ENCODE measurements at regions not wholly inside any gene's neighbourhood (a gene's known extent, or its start where the extent isn't known, plus 50 kb on each side); places are given as distances from the start of the nearest gene placed in this dataset.

DNA sequence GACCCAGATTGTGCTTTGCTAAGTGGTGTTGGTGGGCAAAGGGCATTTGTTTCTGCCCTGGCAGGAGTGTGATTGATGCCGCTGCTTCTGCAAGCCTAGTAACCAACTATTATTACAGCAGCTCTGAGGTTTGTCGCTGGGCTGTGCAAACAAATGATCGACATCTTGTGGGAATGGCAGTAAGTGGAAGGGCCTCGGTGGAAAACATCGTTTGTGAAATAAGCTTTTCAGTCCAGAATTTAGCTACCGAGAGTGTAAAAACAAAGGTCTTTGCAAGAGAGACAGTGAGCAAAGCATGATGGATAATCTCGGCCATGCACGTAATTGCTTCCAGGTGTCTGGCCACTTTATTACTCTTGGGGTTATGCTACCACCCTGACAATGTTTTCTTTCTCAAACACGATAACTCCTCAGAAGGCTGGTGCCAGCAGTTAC, 397.7 kb upstream of the PRICKLE1 start:
- POLR2A ChIA-PET: no interaction called here
- CTCF ChIA-PET: interaction anchor here (0.7 kb wide), 1 partner anchor 18 kb away, joined by 3 read pairs; no protein-coding TSS in a partner anchor
- H3K27ac ChIP-seq (ENCODE audit: extremely low read depth, low read depth, low read length): peak overlapping the region; percentile 55
- TF ChIP-seq ZNF112 (tag by site-specific recombination; IDR thresholded peaks at IDR 0.05) (no peak), HOXC10 (CRISPR knock-in tag; IDR thresholded peaks at IDR 0.05) (no peak), ZNF423 (tag by site-specific recombination; IDR thresholded peaks at IDR 0.05) (no peak), ZNF571 (tag by site-specific recombination; IDR thresholded peaks at IDR 0.05) (no peak), ZNF324 (tag by site-specific recombination; IDR thresholded peaks at IDR 0.05) (no peak), KLF16 (tag by site-specific recombination; IDR thresholded peaks at IDR 0.05) (no peak), ZNF629 (tag by site-specific recombination; IDR thresholded peaks at IDR 0.05) (no peak), ZNF560 (tag by site-specific recombination; IDR thresholded peaks at IDR 0.05; ENCODE audit: borderline replicate concordance) (no peak), ZNF138 (tag by site-specific recombination; IDR thresholded peaks at IDR 0.05; ENCODE audit: borderline replicate concordance) (no peak), ZNF433 (tag by site-specific recombination; IDR thresholded peaks at IDR 0.05; ENCODE audit: low read depth) (no peak), ZNF146 (tag by site-specific recombination; IDR thresholded peaks at IDR 0.05) (no peak), ZBTB20 (tag by site-specific recombination; IDR thresholded peaks at IDR 0.05) (no peak), REPIN1 (tag by site-specific recombination; IDR thresholded peaks at IDR 0.05; ENCODE audit: low read depth) (no peak), GLIS1 (tag by site-specific recombination; IDR thresholded peaks at IDR 0.05) (0 out of 2 replicates have a peak, but pooled peaks have one; percentile 36), ZNF391 (tag by site-specific recombination; IDR thresholded peaks at IDR 0.05; ENCODE audit: borderline replicate concordance, low read depth) (no peak), ZNF114 (tag by site-specific recombination; IDR thresholded peaks at IDR 0.05) (no peak), ZNF341 (tag by site-specific recombination; IDR thresholded peaks at IDR 0.05; ENCODE audit: low read depth) (peak; percentile 53), ZNF214 (tag by site-specific recombination; IDR thresholded peaks at IDR 0.05; ENCODE audit: borderline replicate concordance) (no peak), ZNF610 (tag by site-specific recombination; IDR thresholded peaks at IDR 0.05; ENCODE audit: borderline replicate concordance) (no peak), OSR2 (tag by site-specific recombination; IDR thresholded peaks at IDR 0.05) (peak; percentile 78), KLF1 (tag by site-specific recombination; IDR thresholded peaks at IDR 0.05) (no peak), ZNF169 (tag by site-specific recombination; IDR thresholded peaks at IDR 0.05) (no peak), ZNF184 (tag by site-specific recombination; IDR thresholded peaks at IDR 0.05) (no peak)
- TF ChIP-seq, protein P1, sequence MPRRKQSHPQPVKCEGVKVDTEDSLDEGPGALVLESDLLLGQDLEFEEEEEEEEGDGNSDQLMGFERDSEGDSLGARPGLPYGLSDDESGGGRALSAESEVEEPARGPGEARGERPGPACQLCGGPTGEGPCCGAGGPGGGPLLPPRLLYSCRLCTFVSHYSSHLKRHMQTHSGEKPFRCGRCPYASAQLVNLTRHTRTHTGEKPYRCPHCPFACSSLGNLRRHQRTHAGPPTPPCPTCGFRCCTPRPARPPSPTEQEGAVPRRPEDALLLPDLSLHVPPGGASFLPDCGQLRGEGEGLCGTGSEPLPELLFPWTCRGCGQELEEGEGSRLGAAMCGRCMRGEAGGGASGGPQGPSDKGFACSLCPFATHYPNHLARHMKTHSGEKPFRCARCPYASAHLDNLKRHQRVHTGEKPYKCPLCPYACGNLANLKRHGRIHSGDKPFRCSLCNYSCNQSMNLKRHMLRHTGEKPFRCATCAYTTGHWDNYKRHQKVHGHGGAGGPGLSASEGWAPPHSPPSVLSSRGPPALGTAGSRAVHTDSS (tag by site-specific recombination; IDR thresholded peaks at IDR 0.05): no peak
- TF ChIP-seq, protein P2, sequence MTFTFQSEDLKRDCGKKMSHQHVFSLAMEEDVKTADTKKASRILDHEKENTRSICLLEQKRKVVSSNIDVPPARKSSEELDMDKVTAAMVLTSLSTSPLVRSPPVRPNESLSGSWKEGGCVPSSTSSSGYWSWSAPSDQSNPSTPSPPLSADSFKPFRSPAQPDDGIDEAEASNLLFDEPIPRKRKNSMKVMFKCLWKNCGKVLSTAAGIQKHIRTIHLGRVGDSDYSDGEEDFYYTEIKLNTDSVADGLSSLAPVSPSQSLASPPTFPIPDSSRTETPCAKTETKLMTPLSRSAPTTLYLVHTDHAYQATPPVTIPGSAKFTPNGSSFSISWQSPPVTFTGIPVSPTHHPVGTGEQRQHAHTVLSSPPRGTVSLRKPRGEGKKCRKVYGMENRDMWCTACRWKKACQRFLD (tag by site-specific recombination; IDR thresholded peaks at IDR 0.05): no peak
- TF ChIP-seq, protein P3, sequence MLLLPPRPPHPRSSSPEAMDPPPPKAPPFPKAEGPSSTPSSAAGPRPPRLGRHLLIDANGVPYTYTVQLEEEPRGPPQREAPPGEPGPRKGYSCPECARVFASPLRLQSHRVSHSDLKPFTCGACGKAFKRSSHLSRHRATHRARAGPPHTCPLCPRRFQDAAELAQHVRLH (tag by site-specific recombination; IDR thresholded peaks at IDR 0.05): peak; percentile 47
- TF ChIP-seq, protein P4, sequence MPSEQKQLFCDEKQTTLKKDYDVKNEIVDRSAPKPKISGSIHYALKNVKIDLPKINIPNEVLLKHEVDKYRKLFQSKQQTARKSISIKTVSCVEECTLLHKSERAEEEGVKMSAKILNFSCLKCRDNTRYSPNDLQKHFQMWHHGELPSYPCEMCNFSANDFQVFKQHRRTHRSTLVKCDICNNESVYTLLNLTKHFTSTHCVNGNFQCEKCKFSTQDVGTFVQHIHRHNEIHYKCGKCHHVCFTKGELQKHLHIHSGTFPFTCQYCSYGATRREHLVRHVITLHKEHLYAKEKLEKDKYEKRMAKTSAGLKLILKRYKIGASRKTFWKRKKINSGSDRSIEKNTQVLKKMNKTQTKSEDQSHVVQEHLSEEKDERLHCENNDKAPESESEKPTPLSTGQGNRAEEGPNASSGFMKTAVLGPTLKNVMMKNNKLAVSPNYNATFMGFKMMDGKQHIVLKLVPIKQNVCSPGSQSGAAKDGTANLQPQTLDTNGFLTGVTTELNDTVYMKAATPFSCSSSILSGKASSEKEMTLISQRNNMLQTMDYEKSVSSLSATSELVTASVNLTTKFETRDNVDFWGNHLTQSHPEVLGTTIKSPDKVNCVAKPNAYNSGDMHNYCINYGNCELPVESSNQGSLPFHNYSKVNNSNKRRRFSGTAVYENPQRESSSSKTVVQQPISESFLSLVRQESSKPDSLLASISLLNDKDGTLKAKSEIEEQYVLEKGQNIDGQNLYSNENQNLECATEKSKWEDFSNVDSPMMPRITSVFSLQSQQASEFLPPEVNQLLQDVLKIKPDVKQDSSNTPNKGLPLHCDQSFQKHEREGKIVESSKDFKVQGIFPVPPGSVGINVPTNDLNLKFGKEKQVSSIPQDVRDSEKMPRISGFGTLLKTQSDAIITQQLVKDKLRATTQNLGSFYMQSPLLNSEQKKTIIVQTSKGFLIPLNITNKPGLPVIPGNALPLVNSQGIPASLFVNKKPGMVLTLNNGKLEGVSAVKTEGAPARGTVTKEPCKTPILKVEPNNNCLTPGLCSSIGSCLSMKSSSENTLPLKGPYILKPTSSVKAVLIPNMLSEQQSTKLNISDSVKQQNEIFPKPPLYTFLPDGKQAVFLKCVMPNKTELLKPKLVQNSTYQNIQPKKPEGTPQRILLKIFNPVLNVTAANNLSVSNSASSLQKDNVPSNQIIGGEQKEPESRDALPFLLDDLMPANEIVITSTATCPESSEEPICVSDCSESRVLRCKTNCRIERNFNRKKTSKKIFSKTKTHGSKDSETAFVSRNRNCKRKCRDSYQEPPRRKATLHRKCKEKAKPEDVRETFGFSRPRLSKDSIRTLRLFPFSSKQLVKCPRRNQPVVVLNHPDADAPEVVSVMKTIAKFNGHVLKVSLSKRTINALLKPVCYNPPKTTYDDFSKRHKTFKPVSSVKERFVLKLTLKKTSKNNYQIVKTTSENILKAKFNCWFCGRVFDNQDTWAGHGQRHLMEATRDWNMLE (tag by site-specific recombination; conservative IDR thresholded peaks at IDR 0.05; ENCODE audit: low read depth): 0 out of 2 replicates have a peak, but pooled peaks have one; percentile 32
- TF ChIP-seq, protein P5, sequence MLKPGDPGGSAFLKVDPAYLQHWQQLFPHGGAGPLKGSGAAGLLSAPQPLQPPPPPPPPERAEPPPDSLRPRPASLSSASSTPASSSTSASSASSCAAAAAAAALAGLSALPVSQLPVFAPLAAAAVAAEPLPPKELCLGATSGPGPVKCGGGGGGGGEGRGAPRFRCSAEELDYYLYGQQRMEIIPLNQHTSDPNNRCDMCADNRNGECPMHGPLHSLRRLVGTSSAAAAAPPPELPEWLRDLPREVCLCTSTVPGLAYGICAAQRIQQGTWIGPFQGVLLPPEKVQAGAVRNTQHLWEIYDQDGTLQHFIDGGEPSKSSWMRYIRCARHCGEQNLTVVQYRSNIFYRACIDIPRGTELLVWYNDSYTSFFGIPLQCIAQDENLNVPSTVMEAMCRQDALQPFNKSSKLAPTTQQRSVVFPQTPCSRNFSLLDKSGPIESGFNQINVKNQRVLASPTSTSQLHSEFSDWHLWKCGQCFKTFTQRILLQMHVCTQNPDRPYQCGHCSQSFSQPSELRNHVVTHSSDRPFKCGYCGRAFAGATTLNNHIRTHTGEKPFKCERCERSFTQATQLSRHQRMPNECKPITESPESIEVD (tag by site-specific recombination; IDR thresholded peaks at IDR 0.05): peak; percentile 46; the same call in 1 of the 2 replicates
- TF ChIP-seq, protein P6, sequence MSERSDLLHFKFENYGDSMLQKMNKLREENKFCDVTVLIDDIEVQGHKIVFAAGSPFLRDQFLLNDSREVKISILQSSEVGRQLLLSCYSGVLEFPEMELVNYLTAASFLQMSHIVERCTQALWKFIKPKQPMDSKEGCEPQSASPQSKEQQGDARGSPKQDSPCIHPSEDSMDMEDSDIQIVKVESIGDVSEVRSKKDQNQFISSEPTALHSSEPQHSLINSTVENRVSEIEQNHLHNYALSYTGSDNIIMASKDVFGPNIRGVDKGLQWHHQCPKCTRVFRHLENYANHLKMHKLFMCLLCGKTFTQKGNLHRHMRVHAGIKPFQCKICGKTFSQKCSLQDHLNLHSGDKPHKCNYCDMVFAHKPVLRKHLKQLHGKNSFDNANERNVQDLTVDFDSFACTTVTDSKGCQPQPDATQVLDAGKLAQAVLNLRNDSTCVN (tag by site-specific recombination; optimal IDR thresholded peaks at IDR 0.05): no peak

More for the DNA sequence above, 397.7 kb upstream of the PRICKLE1 start:
- Histone ChIP-seq H3K36me3 (ENCODE audit: control insufficient read depth in 2 of 2, insufficient read depth in 1 of 2, low read length in 2 of 2) (no peaks in the 10 kb centered on the region), H3K4me3 (ENCODE audit: low read depth, low read length) (no peak overlapping the region), H3K9me3 (ENCODE audit: control insufficient read depth, insufficient read depth, low read depth, low read length) (no peaks in the 10 kb centered on the region), H3K4me1 (ENCODE audit: control insufficient read depth, insufficient read depth, low read length) (peaks cover 8% of the 10 kb centered on the region; the same call in 1 of the 2 replicates)
